AG09319 (cell line): ENCODE measurements at regions not wholly inside any gene's neighbourhood (a gene's known extent, or its start where the extent isn't known, plus 50 kb on each side); places are given as distances from the start of the nearest gene placed in this dataset.

Experiments
- DNase-seq: peaks from one replicate; pipeline ENCODE4 v3.0.0-alpha.2; 2010; ENCODE audit warnings: low read depth; ENCODE audit errors: extremely low read depth
- TF ChIP-seq, protein P1 (sequence below): IDR thresholded peaks from 2 replicates; pipeline ENCODE4 v1.5.1; 2011; ENCODE audit warnings: low read depth, mild to moderate bottlenecking, inconsistent platforms, low read length, moderate library complexity

GRCh38 chr10:118953598-118954393 is 75.7 kb upstream of the NANOS1 start:
- TF ChIP-seq, protein P1, sequence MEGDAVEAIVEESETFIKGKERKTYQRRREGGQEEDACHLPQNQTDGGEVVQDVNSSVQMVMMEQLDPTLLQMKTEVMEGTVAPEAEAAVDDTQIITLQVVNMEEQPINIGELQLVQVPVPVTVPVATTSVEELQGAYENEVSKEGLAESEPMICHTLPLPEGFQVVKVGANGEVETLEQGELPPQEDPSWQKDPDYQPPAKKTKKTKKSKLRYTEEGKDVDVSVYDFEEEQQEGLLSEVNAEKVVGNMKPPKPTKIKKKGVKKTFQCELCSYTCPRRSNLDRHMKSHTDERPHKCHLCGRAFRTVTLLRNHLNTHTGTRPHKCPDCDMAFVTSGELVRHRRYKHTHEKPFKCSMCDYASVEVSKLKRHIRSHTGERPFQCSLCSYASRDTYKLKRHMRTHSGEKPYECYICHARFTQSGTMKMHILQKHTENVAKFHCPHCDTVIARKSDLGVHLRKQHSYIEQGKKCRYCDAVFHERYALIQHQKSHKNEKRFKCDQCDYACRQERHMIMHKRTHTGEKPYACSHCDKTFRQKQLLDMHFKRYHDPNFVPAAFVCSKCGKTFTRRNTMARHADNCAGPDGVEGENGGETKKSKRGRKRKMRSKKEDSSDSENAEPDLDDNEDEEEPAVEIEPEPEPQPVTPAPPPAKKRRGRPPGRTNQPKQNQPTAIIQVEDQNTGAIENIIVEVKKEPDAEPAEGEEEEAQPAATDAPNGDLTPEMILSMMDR, result no peak
- DNase-seq, result no peak

DNA sequence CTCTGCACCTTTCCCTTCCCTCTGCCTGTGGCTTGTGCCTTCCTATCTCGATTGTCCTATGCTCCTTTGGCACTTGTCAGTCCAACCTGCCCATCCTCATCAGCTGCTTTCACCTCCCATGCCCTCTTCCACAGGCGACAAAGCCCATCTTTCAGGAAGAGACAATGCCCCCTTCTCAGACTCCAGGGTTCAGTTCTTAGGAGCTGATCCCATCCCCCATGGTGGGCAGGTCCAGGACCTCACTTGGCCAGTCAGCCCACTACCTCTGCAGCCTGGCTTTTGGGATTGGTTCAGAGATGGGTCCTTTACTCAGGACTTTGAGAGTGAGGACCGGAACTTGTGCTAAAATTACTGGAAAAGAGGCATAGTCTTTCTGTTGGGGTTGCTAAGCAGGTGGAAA is 74.0 kb upstream of the NANOS1 start:
- DNase-seq, result no peak
- TF ChIP-seq, protein P1, result no peak

- TF ChIP-seq, protein P1, result no peak
Measured at GRCh38 chr10:118955951-118956801, 73.3 kb upstream of the NANOS1 start.

DNA sequence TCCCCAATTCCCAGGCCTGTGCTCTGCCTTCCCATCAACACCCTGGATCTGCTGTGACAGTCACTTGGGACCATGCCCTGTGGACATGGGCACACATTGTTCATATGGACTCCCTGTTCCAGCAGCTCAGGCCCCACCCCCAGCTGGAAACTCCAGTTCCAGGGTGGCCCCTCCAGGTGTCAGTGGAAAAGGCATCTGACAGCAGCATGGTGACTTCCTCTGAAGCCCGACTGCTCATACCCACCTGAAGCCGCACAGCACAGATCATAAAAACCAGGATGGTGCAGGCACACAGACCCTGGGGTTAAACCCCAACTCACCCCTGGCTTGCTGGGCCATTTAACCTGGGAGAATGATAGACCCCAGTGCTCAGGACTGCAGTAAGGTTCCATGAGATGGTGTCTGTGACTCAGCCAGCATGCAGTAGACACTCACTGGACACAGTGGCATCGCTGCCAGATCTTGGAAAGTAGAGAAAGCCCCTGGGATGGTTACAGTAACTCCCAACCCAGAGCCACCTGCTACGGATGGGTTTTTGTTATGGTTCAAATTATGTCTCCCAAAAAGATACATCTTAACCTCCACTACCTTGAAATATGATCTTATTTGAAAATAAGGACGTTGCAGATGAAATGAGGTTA is 72.6 kb upstream of the NANOS1 start:
- TF ChIP-seq, protein P1, result no peak
- DNase-seq, result no peak

More at GRCh38 chr10:118955951-118956801, 73.3 kb upstream of the NANOS1 start:
- no peak for DNase-seq

GRCh38 chr10:118957443-118957825 is 72.1 kb upstream of the NANOS1 start:
- no peak for DNase-seq

DNA sequence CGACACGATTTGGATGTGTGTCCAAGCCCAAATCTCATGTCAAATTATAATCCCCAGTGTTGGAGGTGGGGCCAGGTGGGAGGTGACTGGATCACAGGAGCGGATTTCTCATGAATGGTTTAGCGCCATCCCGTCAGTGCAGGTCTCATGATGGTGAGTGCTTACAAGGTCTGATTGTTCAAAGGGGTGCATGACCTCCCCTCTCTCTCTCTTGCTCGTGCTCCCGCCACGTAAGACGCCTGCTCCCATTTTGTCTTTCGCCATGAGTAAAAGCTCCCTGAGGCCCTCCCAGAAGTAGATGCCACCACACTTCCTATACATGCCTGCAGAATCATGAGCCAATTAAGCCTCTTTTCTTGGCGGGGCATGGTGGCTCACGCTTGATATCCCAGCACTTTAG is 71.5 kb upstream of the NANOS1 start:
- no peak for DNase-seq
- TF ChIP-seq, protein P1, result no peak

More at GRCh38 chr10:118957443-118957825, 72.1 kb upstream of the NANOS1 start:
- TF ChIP-seq, protein P1, result no peak

DNA sequence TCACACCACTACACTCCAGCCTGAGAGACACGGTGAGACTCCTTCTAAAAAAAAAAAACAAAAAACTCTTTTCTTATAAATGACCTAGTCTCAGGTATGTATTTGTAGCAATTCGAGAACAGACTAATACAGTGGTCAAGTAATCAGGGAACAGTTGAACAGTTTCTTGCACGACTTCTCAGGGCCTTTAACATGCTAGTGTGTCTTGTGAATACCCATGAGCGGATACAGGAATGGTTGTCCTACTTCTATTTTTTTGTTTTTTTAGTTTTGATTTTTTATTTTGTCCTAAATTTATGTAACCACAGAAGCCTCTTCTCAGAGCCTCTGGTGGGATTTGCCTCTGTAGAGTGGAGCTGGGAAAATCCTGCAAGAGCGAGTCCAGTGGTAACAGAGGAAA is 71.0 kb upstream of the NANOS1 start:
- TF ChIP-seq, protein P1, result no peak
- DNase-seq, result no peak
